ENCODE measurements at regions not wholly inside any gene's neighbourhood (a gene's known extent, or its start where the extent isn't known, plus 50 kb on each side); places are given as distances from the start of the nearest gene placed in this dataset.

GRCh38 chr2:238502088-238502810 lies 75.5 kb downstream of the ASB1 start:
- no peak for DNase-seq (ENCODE audit: low read depth in 2 of 2)
- no peak for TF ChIP-seq CTCF (IDR thresholded peaks at IDR 0.05; ENCODE audit: low read depth, low read length)
- no peak overlapping the region for H3K4me3 ChIP-seq (replicated peaks in 1 of 2; ENCODE audit: low read depth in 2 of 2, low read length in 2 of 2)

- TF ChIP-seq CTCF (IDR thresholded peaks at IDR 0.05; ENCODE audit: low read depth, low read length): no peak
- no peak for DNase-seq (ENCODE audit: low read depth in 2 of 2)
- H3K4me3 ChIP-seq (replicated peaks in 1 of 2; ENCODE audit: low read depth in 2 of 2, low read length in 2 of 2): no peak overlapping the region
These were observed 76.4 kb downstream of the ASB1 start for GRCh38 chr2:238502956-238503791.

- TF ChIP-seq CTCF (IDR thresholded peaks at IDR 0.05; ENCODE audit: low read depth, low read length): no peak
- no peak overlapping the region for H3K4me3 ChIP-seq (replicated peaks in 1 of 2; ENCODE audit: low read depth in 2 of 2, low read length in 2 of 2)
- no peak for DNase-seq (ENCODE audit: low read depth in 2 of 2)
These were observed 77.6 kb downstream of the ASB1 start for GRCh38 chr2:238504181-238504931.

DNA sequence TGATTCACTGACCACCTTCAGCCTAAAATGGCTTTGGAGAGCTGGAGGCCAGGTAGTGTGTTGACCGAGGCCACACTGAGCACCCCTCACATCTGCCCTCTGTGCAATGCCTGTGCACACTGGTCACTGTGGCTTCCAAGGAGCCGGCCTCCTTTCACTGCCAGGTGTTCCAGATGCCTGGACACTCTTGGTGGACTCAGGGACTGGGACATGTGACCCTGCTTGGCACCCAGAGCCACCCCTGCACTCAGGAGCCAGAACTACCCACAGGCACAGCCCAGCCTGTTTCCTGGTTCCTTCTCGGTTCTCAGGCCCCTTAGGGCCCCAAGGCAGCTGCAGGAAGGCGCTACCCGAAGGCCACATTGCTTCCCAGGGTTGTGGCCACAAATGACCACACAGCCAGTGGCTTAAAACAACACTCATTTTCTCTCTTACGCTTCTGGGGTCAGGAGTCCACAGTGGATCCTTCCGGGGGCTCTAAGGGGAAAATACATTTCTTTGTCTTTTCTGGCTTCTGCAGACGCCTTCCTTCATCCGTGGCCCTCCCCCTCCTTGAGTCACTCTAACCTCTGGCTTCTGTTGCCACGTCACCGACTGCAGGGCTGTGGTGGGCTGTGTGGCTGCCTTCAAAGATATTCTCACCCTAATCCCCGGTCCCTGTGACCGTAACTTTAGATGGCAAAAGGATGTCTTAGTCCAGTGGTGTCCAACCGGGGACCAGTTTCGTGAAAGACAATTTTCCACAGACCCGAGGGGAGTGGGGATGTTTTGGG lies 78.6 kb downstream of the ASB1 start:
- peak in 1 of 2 donors; percentile 46 for DNase-seq (ENCODE audit: low read depth in 2 of 2)
- H3K4me3 ChIP-seq (replicated peaks in 1 of 2; ENCODE audit: low read depth in 2 of 2, low read length in 2 of 2): no peak overlapping the region
- TF ChIP-seq CTCF (IDR thresholded peaks at IDR 0.05; ENCODE audit: low read depth, low read length): no peak

GRCh38 chr2:238505892-238506280 lies 79.2 kb downstream of the ASB1 start:
- no peak for TF ChIP-seq CTCF (IDR thresholded peaks at IDR 0.05; ENCODE audit: low read depth, low read length)
- no peak overlapping the region for H3K4me3 ChIP-seq (replicated peaks in 1 of 2; ENCODE audit: low read depth in 2 of 2, low read length in 2 of 2)
- DNase-seq (ENCODE audit: low read depth in 2 of 2): no peak
